ENCODE measurements at regions not wholly inside any gene's neighbourhood (a gene's known extent, or its start where the extent isn't known, plus 50 kb on each side); places are given as distances from the start of the nearest gene placed in this dataset.

DNA sequence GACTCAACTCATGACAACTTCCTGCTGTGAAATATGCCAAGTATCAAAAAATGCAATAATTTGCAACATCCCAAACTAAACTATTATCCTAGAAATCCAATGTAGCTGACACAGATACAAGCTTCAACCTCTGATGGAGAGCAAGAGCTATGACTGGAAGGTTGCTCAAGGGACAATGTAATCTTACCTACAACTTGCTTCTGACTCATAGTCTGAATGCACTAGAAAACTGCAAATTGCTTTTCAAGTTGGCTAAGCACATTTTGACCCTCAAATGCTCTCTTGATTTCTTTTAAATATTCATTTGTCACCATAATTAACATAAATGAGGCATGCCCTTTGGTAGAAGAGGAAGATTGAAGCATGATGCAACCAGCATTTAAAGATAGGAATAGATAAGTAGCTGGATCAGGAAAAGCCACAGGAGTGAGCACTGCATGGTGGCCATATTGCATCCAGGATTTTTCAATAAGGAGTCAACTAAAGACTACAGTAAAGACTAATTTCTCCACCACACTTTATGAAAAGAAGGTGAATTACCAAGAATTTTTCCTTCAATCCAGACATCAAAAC lies 630.8 kb upstream of the GBE1 start:
- TF ChIP-seq CTCF (IDR thresholded peaks at IDR 0.05) (no peak), POLR2A (IDR thresholded peaks at IDR 0.05) (no peak)
